Lung (tissue), 11 donors: ENCODE measurements at regions not wholly inside any gene's neighbourhood (a gene's known extent, or its start where the extent isn't known, plus 50 kb on each side); places are given as distances from the start of the nearest gene placed in this dataset.

ENCODE experiments used
- ATAC-seq: fragments of 200-7000 bp; cut with Tn5 transposase; one replicate; pipeline ENCODE4 v1.9.1; 2020; ENCODE audit warnings: moderate number of reproducible peaks; ENCODE audit not compliant: insufficient read depth, low FRiP score
- DNase-seq, 3 donors: peaks; one replicate each; pipeline ENCODE4 v3.0.0-alpha.2; 2013 to 2017
- H3K27ac ChIP-seq, 2 donors: one replicate each; pipeline ENCODE4 v1.5.1; 2013; ENCODE audit warnings: mild to moderate bottlenecking in 2 of 2, moderate library complexity in 2 of 2, control low read depth in 1 of 2, inconsistent platforms in 1 of 2, low read depth in 1 of 2, low read length in 1 of 2
- H3K27me3 ChIP-seq, 3 donors: one replicate each; pipeline ENCODE4 v1.5.1; 2013; ENCODE audit warnings: low read length in 2 of 3; ENCODE audit not compliant: control insufficient read depth in 3 of 3, insufficient read depth in 3 of 3
- H3K36me3 ChIP-seq, 4 donors: one replicate each; pipeline ENCODE4 v1.5.1; 2013; ENCODE audit warnings: low read length in 4 of 4, mild to moderate bottlenecking in 1 of 4, moderate library complexity in 1 of 4; ENCODE audit not compliant: control insufficient read depth in 4 of 4, insufficient read depth in 4 of 4
- H3K4me1 ChIP-seq, 5 donors: one replicate each; pipeline ENCODE4 v1.5.1; 2013; ENCODE audit warnings: low read length in 5 of 5, mild to moderate bottlenecking in 2 of 5, moderate library complexity in 1 of 5; ENCODE audit not compliant: control insufficient read depth in 5 of 5, insufficient read depth in 5 of 5
- H3K4me3 ChIP-seq: one replicate; pipeline ENCODE4 v1.5.1; 2013; ENCODE audit warnings: mild to moderate bottlenecking, control low read depth, moderate library complexity
- H3K9ac ChIP-seq, 2 donors: one replicate each; pipeline ENCODE4 v1.5.1; 2013; ENCODE audit warnings: low read length in 2 of 2, control low read depth in 1 of 2; ENCODE audit not compliant: insufficient read depth in 1 of 2
- H3K9me3 ChIP-seq, 4 donors: one replicate each; pipeline ENCODE4 v1.5.1; 2013; ENCODE audit warnings: low read length in 3 of 4, mild to moderate bottlenecking in 1 of 4, moderate library complexity in 1 of 4; ENCODE audit not compliant: control insufficient read depth in 4 of 4, insufficient read depth in 3 of 4
- CTCF ChIP-seq: IDR thresholded peaks from 2 replicates; pipeline ENCODE4 v1.5.1; 2012; ENCODE audit warnings: mild to moderate bottlenecking; ENCODE audit errors: control extremely low read depth, extremely low read depth
- WGBS, 2 donors: extraction: QIAGEN DNeasy Blood & Tissue Kit; methylation state at CpG; one replicate each; pipeline ENCODE4 v1.1.7; 2013; 5-methylcytosine and 5-hydroxymethylcytosine counted together
- donor health status: control.
- donor health status: control.
- donor health status: Bipolar disorder and iron deficiency.
- donor health status: healthy.
- donor health status: DM: yes; HTN: yes; CAD: no.

- H3K4me3 ChIP-seq, result no peak overlapping the region
- no peak overlapping the region for H3K9ac ChIP-seq
- H3K27me3 ChIP-seq, result no peaks in the 10 kb centered on the region
- H3K4me1 ChIP-seq, result no peaks in the 10 kb centered on the region
- no peaks in the 10 kb centered on the region for H3K9me3 ChIP-seq
- DNase-seq (no peak), ATAC-seq (no peak)
- H3K36me3 ChIP-seq, result no peaks in the 10 kb centered on the region
- H3K27ac ChIP-seq, result no peak overlapping the region
- WGBS, 2 donors, result 86 to 89% methylated on average over 2 of the region's 2 CpGs
- TF ChIP-seq CTCF, result no peak
Measured at GRCh38 chr1:88191917-88192316, 492.2 kb upstream of the PKN2 start.

- no peak overlapping the region for H3K9ac ChIP-seq
- ATAC-seq (no peak), DNase-seq (no peak)
- no peaks in the 10 kb centered on the region for H3K27me3 ChIP-seq
- H3K4me3 ChIP-seq, result no peak overlapping the region
- TF ChIP-seq CTCF, result no peak
- no peaks in the 10 kb centered on the region for H3K36me3 ChIP-seq
- H3K9me3 ChIP-seq, result no peaks in the 10 kb centered on the region
- WGBS, 2 donors, result 97 to 100% methylated on average over 1 of the region's 1 CpG
- H3K4me1 ChIP-seq, result no peaks in the 10 kb centered on the region
- H3K27ac ChIP-seq, result no peak overlapping the region
Measured at GRCh38 chr1:88194542-88194941, 489.5 kb upstream of the PKN2 start.

GRCh38 chr1:88200545-88200944, 483.5 kb upstream of the PKN2 start:
- no peaks in the 10 kb centered on the region for H3K4me1 ChIP-seq
- DNase-seq (peak in 1 of 3 donors; percentile 15), ATAC-seq (no peak)
- H3K9me3 ChIP-seq, result no peaks in the 10 kb centered on the region
- H3K36me3 ChIP-seq, result no peaks in the 10 kb centered on the region
- H3K4me3 ChIP-seq, result no peak overlapping the region
- H3K27ac ChIP-seq, result no peak overlapping the region
- 87 to 88% methylated on average over 3 of the region's 3 CpGs for WGBS, 2 donors
- no peaks in the 10 kb centered on the region for H3K27me3 ChIP-seq
- TF ChIP-seq CTCF, result no peak
- no peak overlapping the region for H3K9ac ChIP-seq

GRCh38 chr1:88204111-88204510, 480.0 kb upstream of the PKN2 start:
- no peaks in the 10 kb centered on the region for H3K9me3 ChIP-seq
- H3K27ac ChIP-seq, result no peak overlapping the region
- no peak overlapping the region for H3K9ac ChIP-seq
- no peak for DNase-seq
- H3K27me3 ChIP-seq, result no peaks in the 10 kb centered on the region
- no peak for TF ChIP-seq CTCF
- H3K4me1 ChIP-seq, result no peaks in the 10 kb centered on the region
- ATAC-seq, result no peak
- 48 to 57% methylated on average over 3 of the region's 3 CpGs for WGBS, 2 donors
- no peaks in the 10 kb centered on the region for H3K36me3 ChIP-seq
- H3K4me3 ChIP-seq, result no peak overlapping the region
